Activated naive CD8-positive, alpha-beta T cell treated with anti-CD3 and anti-CD28 coated beads, Interleukin-2, amount 50 U/mL, for 24 hours (primary cell): ENCODE measurements at regions not wholly inside any gene's neighbourhood (a gene's known extent, or its start where the extent isn't known, plus 50 kb on each side); places are given as distances from the start of the nearest gene placed in this dataset.

Experiments
- ATAC-seq: fragments of 150-1000 bp; cut with Tn5 transposase; one replicate; pipeline ENCODE4 v1.10.0; 2021
- DNase-seq: peaks from one replicate; pipeline ENCODE4 v3.0.0; 2021
- H3K27ac Mint-ChIP-seq: one replicate; pipeline ENCODE4 v1.8.0; 2021; ENCODE audit warnings: mild to moderate bottlenecking, mixed read lengths
- H3K27me3 Mint-ChIP-seq: one replicate; pipeline ENCODE4 v1.8.0; 2021; ENCODE audit warnings: mixed read lengths
- H3K36me3 Mint-ChIP-seq: one replicate; pipeline ENCODE4 v1.8.0; 2021; ENCODE audit warnings: low read depth, mixed read lengths
- H3K4me1 Mint-ChIP-seq: one replicate; pipeline ENCODE4 v1.8.0; 2021; ENCODE audit warnings: mixed read lengths
- H3K4me3 Mint-ChIP-seq: one replicate; pipeline ENCODE4 v1.8.0; 2021; ENCODE audit warnings: mild to moderate bottlenecking, moderate library complexity, mixed read lengths
- H3K9me3 Mint-ChIP-seq: one replicate; pipeline ENCODE4 v1.8.0; 2021; ENCODE audit warnings: mixed read lengths

DNA sequence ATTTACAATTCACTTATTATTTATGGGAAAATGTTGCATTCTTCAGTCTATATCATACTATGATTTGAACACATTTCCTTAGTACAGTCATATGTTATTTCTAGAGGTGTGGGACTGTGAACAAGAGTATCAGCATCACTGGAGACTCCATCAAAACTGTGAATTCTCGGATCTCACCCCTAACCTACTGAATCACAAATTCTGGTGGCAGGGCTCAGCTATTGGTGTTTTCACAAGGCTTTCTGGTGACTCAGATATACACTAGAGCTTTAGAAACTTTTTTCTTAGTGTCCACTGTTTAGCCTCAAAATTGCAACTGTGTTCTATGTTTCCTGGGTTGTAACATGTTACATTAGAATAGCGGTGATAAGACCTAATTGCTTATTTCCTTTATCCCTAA is 352.9 kb upstream of the DDI1 start:
- H3K9me3 Mint-ChIP-seq: no peaks in the 10 kb centered on the region
- H3K4me3 Mint-ChIP-seq: no peak overlapping the region
- no peak for DNase-seq
- no peaks in the 10 kb centered on the region for H3K27me3 Mint-ChIP-seq
- no peak overlapping the region for H3K27ac Mint-ChIP-seq
- H3K4me1 Mint-ChIP-seq: peaks cover 1% of the 10 kb centered on the region
- H3K36me3 Mint-ChIP-seq: no peaks in the 10 kb centered on the region
- ATAC-seq: no peak

DNA sequence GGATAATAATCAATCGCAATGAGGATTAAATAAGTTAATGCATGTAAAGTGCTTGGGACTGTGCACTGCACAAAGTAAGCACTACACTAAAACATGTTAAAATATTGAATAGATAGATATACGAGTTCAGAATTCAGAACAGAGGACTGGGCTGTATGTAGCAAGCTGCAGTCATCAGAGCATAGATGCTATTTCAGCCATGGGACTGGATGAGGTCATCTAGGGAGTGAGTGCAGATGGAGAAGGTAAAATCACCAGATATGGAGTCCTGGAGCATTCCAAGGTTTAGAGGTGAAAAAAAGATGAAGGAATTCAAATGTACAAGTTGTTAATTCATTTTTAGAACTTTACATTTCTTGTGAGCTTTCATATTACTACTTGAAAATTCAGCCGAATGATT is 347.5 kb upstream of the DDI1 start:
- Mint-ChIP-seq H3K27me3 (no peaks in the 10 kb centered on the region), H3K9me3 (no peaks in the 10 kb centered on the region), H3K4me3 (no peak overlapping the region), H3K27ac (no peak overlapping the region), H3K36me3 (no peaks in the 10 kb centered on the region), H3K4me1 (no peaks in the 10 kb centered on the region)
- ATAC-seq (no peak), DNase-seq (no peak)

DNA sequence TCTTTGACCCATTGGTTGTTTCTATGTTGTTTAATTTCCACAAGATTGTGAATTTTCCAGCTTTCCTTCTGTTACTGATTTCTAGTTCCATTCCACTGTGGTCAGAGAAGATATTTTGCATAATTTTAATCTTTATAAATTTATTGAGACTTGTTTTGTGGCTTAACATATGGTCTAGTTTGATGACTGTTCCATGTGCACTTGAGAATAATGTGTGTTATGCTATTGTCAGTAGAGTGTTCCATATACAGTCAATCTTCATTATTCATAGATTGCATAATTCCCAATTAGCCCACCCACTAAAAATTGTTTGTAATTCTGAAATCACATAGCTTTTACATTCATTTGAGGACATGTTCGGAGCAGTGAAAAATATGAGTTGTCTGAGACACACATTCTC is 346.1 kb upstream of the DDI1 start:
- Mint-ChIP-seq H3K27me3 (no peaks in the 10 kb centered on the region), H3K27ac (no peak overlapping the region), H3K9me3 (no peaks in the 10 kb centered on the region), H3K36me3 (no peaks in the 10 kb centered on the region), H3K4me1 (no peaks in the 10 kb centered on the region), H3K4me3 (no peak overlapping the region)
- ATAC-seq: no peak
- DNase-seq: no peak

DNA sequence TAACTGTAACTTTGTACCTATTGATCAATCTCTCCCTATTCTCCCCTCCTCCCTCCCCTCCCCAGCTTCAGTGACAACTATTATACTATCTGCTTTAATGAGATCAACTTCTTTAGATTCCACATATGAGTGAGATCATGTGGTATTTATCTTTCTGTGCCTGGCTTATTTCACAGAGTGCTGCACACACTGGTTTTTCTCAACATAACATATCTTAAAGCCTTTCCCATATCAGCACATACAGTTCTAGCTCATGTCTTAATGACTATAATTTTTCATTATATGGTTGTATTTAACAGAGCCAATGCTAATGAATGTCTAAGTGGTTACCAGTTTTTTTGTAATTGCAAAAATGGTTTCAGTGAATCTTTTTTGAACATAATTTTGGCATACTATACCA is 340.3 kb upstream of the DDI1 start:
- Mint-ChIP-seq H3K4me3 (no peak overlapping the region), H3K9me3 (no peaks in the 10 kb centered on the region), H3K36me3 (no peaks in the 10 kb centered on the region), H3K4me1 (no peaks in the 10 kb centered on the region), H3K27me3 (no peaks in the 10 kb centered on the region), H3K27ac (no peak overlapping the region)
- DNase-seq (no peak), ATAC-seq (no peak)

DNA sequence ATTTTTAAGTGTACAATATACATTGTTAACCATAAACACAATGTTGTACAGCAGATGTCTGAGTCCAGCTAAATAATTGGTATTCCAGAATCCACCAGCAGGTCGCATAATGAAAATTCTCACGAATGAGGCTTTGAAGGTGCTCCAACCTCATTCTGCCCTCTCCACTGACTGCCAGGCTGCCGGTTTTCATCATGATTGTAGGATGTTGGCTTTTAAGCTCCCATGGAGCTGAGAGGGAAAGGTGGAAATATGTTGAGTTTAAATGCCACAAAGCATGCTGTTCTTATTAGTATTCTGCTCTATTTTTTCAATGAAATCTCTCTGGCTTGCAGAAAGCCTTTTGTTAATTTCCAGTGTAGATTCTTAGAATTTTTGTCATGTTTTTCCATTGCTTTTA is 337.2 kb upstream of the DDI1 start:
- DNase-seq (no peak), ATAC-seq (no peak)
- Mint-ChIP-seq H3K9me3 (no peaks in the 10 kb centered on the region), H3K27ac (no peak overlapping the region), H3K4me3 (no peak overlapping the region), H3K36me3 (no peaks in the 10 kb centered on the region), H3K4me1 (no peaks in the 10 kb centered on the region), H3K27me3 (no peaks in the 10 kb centered on the region)

DNA sequence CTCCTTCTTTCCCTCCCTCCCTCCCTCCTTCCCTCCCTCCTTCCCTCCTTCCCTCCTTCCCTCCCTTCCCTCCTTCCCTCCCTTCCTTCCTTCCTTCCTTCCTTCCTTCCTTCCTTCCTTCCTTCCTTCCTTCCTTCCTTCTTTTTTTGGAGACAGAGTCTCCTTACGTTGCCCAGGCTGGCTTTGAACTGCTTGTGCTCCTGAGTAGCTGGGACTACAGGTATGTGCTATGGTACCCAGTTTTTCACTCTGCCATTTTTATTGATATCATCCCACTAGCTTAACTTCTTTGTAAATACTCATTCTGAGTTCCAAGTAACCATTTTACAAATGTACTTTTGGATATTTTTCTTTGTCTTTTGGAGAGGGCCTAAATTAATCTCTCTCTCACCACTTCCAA is 336.8 kb upstream of the DDI1 start:
- ATAC-seq (no peak), DNase-seq (no peak)
- Mint-ChIP-seq H3K27ac (no peak overlapping the region), H3K4me3 (no peak overlapping the region), H3K36me3 (no peaks in the 10 kb centered on the region), H3K27me3 (no peaks in the 10 kb centered on the region), H3K9me3 (no peaks in the 10 kb centered on the region), H3K4me1 (no peaks in the 10 kb centered on the region)

DNA sequence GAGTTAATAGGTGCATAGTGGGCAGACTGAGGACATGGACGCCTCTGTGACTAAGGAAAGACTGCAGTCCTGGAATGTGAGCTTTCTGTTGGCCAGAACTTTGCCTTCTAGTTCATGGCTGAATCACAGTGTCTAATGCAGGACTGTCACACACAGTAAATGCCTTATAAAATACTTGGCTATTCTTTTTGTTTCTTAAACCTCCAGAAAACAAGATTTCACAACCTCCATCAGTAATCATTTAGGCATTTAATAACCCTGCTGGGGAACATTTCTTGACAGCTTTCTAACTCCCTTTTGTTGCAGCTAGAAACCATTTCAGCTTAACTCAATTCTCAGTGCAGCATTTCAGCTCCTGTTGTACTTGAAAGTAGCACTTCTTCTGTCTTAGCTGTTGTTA is 335.8 kb upstream of the DDI1 start:
- DNase-seq (no peak), ATAC-seq (no peak)
- Mint-ChIP-seq H3K9me3 (no peaks in the 10 kb centered on the region), H3K36me3 (no peaks in the 10 kb centered on the region), H3K27me3 (no peaks in the 10 kb centered on the region), H3K27ac (no peak overlapping the region), H3K4me1 (no peaks in the 10 kb centered on the region), H3K4me3 (no peak overlapping the region)

DNA sequence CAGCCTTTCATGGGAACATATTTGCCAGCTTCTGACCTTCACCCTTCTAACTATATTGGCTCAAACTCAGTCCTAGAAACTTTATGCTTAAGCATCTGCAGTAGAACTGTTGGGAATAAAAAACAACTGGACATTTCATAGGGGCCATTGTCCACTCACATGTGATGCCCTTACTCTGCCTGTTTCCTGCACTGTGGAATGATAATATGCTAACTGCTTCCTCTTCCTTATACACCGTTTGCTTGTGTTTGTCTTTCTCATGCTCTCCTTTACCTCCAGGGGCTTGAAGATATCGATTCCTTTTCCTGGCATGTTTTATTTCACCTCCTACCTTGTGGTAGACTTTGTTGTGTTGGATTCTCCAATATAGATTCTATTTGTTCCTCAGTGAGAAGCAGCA is 333.0 kb upstream of the DDI1 start:
- no peak for ATAC-seq
- Mint-ChIP-seq H3K4me3 (no peak overlapping the region), H3K36me3 (no peaks in the 10 kb centered on the region), H3K27ac (no peak overlapping the region), H3K27me3 (no peaks in the 10 kb centered on the region), H3K9me3 (peaks cover under 1% of the 10 kb centered on the region), H3K4me1 (no peaks in the 10 kb centered on the region)
- no peak for DNase-seq

DNA sequence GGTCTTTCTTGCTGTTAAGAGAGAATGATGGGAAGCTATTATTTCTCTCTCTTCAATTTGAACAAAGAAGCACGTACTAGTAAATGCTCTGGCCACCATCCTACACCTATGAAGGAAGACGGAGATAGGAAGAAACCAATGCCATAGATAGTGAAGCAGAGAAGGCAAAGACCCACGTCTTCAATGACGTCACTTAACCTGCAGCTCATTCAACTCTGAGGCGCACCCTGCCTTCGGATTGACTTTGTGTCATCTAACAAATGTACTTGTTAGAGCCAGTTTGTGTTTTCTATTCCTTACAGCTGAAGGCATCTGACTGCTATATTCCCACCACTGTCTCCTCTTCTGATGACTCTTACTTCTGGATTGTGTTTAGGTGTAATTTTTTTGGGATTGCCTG is 332.5 kb upstream of the DDI1 start:
- H3K4me3 Mint-ChIP-seq: no peak overlapping the region
- no peaks in the 10 kb centered on the region for H3K4me1 Mint-ChIP-seq
- no peak for ATAC-seq
- H3K36me3 Mint-ChIP-seq: no peaks in the 10 kb centered on the region
- H3K27ac Mint-ChIP-seq: no peak overlapping the region
- H3K27me3 Mint-ChIP-seq: no peaks in the 10 kb centered on the region
- DNase-seq: no peak
- peaks cover 6% of the 10 kb centered on the region for H3K9me3 Mint-ChIP-seq

DNA sequence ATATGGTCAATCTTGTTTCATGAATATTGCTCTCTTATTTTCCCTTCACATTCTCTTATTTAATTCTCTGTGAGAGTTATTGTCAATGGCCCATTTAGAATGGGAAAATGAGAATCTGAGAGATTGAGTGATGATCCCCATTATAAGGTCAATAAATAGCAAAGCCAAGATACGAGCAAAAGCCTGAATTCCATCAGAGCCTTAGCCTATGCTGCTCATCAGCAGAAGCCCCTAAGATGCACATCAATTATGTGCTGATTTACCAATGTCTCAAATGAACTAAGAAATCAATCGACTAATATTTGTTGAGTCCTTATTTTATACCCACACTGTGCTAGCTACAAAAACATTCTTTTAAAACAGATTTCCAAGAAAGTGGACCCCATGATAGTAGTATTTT is 330.8 kb upstream of the DDI1 start:
- DNase-seq (no peak), ATAC-seq (no peak)
- Mint-ChIP-seq H3K4me3 (no peak overlapping the region), H3K4me1 (no peaks in the 10 kb centered on the region), H3K27me3 (no peaks in the 10 kb centered on the region), H3K27ac (no peak overlapping the region), H3K36me3 (no peaks in the 10 kb centered on the region), H3K9me3 (peaks cover 13% of the 10 kb centered on the region)

DNA sequence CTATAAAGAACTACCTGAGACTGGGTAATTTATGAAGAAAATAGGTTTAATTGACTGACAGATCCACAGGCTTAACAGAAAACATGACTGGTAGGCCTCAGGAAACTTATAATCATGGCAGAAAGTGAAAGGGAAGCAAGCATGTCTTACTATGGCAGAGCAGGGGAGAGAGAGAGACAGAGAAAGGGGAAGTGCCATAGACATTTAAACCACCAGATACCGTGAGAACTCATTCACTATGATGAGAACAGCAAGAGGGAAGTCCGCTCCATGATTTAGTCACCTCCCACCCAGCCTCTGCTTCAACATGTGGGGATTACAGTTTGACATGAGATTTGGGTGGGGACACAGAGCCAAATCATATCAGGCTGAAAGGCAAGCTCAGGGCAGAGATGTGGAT is 327.1 kb upstream of the DDI1 start:
- H3K4me3 Mint-ChIP-seq: no peak overlapping the region
- no peaks in the 10 kb centered on the region for H3K4me1 Mint-ChIP-seq
- no peak for DNase-seq
- H3K27ac Mint-ChIP-seq: no peak overlapping the region
- H3K27me3 Mint-ChIP-seq: no peaks in the 10 kb centered on the region
- H3K9me3 Mint-ChIP-seq: peaks cover 13% of the 10 kb centered on the region
- no peak for ATAC-seq
- H3K36me3 Mint-ChIP-seq: no peaks in the 10 kb centered on the region

DNA sequence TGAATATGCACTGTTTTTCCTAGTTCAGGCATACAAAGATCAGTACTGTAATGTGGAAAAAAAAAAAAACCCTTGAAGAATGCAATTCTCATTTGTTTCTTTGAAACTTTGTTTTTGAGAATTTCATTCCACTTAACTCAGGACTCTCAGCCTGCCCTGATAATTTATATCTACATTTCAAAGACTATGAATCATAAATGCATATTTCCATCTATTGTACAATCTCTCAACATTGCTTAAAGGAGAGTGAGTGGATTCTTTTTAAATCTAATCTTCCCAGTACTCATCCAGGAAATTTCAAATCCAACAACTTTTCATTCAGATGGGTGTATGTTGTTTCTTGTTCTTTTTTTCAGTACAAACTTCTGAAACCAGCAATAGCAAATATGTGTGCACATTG is 322.2 kb upstream of the DDI1 start:
- no peak for ATAC-seq
- Mint-ChIP-seq H3K27me3 (peaks cover 2% of the 10 kb centered on the region), H3K9me3 (peaks cover 4% of the 10 kb centered on the region), H3K36me3 (no peaks in the 10 kb centered on the region), H3K4me1 (no peaks in the 10 kb centered on the region), H3K27ac (no peak overlapping the region), H3K4me3 (no peak overlapping the region)
- no peak for DNase-seq

DNA sequence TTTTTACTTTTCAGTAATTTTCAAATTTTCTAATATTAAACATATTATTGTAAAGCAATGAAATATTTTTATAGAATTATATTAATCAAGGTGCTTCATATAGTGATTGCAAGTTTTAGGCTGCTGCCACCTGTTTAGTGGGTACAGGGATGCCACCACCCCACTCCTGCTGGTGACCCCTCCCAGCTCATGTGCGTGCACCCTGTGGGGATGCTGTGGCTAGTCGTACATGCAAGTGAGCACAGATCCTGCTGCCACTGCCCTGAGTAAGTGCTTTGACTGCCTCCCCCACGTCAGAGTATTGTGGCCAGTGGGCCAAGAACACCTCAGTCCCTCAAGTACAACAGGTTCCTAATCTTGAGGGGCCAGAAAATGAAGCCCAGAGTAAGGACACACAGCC is 320.1 kb upstream of the DDI1 start:
- no peaks in the 10 kb centered on the region for H3K4me1 Mint-ChIP-seq
- peaks cover 2% of the 10 kb centered on the region for H3K27me3 Mint-ChIP-seq
- H3K4me3 Mint-ChIP-seq: no peak overlapping the region
- no peaks in the 10 kb centered on the region for H3K9me3 Mint-ChIP-seq
- no peak overlapping the region for H3K27ac Mint-ChIP-seq
- ATAC-seq (no peak), DNase-seq (no peak)
- H3K36me3 Mint-ChIP-seq: no peaks in the 10 kb centered on the region

DNA sequence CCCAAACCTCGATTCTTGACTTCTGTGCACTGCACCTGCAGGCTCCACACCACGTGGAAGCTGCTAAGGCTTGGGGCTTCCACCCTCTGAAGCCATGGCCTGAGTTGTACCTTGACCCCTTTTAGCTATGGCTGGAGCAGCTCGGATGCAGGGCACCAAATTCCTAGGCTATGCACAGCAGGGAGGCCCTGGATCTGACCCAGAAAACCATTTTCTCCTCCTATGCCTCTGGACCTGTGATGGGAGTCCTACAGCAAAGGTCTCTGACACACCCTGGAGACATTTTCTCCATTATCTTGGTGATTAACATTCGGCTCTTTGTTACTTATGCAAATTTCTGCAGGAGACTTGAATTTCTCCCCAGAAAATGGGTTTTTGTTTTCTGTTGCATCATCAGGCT is 309.2 kb upstream of the DDI1 start:
- Mint-ChIP-seq H3K27ac (no peak overlapping the region), H3K36me3 (no peaks in the 10 kb centered on the region), H3K9me3 (peaks cover 10% of the 10 kb centered on the region), H3K27me3 (no peaks in the 10 kb centered on the region), H3K4me3 (no peak overlapping the region), H3K4me1 (no peaks in the 10 kb centered on the region)
- no peak for DNase-seq
- ATAC-seq: no peak

DNA sequence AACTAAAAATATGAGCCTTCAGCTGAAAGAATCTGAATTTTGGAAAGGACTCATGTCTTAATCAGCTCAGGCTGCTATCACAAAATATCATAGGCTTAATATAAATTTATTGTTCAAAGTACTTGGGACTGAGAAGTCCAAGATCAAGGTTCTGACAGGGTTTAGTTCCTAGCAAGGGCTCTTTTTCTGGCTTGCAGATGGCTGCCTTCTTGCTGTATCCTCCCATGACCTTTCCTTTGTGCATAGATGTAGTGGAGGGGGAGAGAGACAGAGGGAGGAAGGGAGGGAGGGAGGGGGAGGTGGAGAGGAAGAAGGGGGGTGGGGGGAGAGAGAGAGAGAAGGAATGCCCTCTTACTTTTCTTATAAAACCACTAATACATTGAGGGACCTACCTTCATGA is 306.8 kb upstream of the DDI1 start:
- no peaks in the 10 kb centered on the region for H3K27me3 Mint-ChIP-seq
- no peaks in the 10 kb centered on the region for H3K36me3 Mint-ChIP-seq
- no peak overlapping the region for H3K4me3 Mint-ChIP-seq
- no peaks in the 10 kb centered on the region for H3K4me1 Mint-ChIP-seq
- no peak for DNase-seq
- peaks cover 10% of the 10 kb centered on the region for H3K9me3 Mint-ChIP-seq
- H3K27ac Mint-ChIP-seq: no peak overlapping the region
- ATAC-seq: no peak

DNA sequence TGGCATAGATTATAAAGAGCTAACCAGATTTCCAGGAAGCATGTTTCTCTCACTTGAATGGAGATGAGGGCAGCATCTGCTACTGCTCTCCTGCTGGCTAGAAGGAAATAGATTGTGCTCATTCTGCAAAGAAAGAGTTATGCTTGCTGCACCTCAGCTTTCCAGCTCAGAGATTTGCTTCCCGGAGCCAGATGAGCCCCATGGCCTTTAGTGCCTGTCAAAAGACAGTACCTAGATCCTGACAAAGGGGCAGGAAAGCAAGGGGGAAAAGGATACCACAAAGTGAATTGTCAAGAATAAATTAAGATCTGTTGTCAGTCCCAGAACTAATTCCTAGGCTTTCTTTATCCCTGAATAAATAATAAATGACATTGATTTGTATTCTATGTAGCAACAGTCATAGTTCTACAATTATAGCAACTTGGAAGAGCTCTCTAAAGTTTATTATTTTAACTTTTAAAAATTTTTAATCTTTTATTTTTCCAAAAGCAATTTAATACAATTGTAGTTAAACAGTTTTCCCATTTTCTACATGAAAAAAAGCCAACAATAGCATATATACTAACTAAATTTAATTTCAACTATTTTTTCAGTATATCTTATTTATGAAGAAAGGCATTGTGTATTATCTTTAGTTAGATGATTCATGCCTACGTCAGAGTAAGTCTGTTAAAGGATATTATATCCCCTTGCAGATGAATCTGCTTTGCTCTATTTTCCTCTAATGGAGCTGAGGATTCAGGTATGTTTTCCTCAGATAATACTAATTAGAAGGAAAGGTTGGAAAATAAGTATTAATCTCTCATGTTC is 306.1 kb upstream of the DDI1 start:
- Mint-ChIP-seq H3K4me1 (no peaks in the 10 kb centered on the region), H3K4me3 (no peak overlapping the region), H3K9me3 (peaks cover 10% of the 10 kb centered on the region), H3K36me3 (no peaks in the 10 kb centered on the region), H3K27me3 (no peaks in the 10 kb centered on the region), H3K27ac (no peak overlapping the region)
- ATAC-seq (no peak), DNase-seq (no peak)
